ENCODE measurements at regions not wholly inside any gene's neighbourhood (a gene's known extent, or its start where the extent isn't known, plus 50 kb on each side); places are given as distances from the start of the nearest gene placed in this dataset. TPM values are rescaled to one million over a fixed set of nuclear protein-coding genes. Genes with fewer than 3 reads are reported as not detected.
"Not testable (repeated sequence)": the region's sequence is repeated elsewhere in the genome, so short reads cannot be mapped to it uniquely, and the experiment has no call there.

GRCh38 chr7:98774884-98775283, 94.9 kb downstream of the TMEM130 start:
- DNase-seq = no peak

DNA sequence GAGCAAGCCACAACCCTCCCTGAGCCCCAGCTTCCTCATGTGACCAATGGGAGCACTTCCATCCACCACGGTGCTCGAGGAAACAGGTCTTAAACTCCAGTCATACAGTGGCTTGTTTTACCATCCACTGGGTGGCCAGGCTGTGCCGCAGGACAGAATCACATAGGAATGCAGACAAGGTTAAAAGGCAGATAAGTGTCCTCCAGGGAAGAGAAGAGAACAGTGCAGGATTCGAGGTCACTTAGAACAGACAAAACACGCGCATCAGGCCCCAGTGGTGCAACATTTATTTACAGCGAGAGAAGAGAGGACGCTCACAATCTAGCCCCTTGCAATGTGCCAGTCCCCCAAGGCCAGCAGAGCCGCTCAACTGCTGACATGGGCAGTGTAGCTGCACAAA, 92.8 kb downstream of the TMEM130 start:
- DNase-seq = no peak

DNA sequence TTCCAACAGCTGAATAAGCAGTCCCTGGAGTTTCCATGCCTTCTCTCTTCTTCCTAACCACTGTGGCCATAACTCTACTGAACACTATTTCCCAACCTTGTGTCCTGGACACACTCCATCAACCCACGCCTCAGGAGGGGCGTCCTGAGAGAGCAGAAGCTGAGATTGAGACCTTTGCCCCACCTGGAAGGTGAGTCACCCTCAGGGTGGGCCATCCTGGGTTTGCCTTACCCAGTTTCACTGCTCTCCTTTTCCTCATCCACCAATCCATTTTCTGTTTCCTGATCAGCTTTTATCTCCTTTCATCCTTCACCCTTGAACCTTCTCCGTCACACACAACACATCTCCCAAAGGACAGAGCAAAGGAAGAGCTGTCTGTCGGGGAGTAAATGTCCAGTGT, 91.4 kb downstream of the TMEM130 start:
- DNase-seq = no peak

DNA sequence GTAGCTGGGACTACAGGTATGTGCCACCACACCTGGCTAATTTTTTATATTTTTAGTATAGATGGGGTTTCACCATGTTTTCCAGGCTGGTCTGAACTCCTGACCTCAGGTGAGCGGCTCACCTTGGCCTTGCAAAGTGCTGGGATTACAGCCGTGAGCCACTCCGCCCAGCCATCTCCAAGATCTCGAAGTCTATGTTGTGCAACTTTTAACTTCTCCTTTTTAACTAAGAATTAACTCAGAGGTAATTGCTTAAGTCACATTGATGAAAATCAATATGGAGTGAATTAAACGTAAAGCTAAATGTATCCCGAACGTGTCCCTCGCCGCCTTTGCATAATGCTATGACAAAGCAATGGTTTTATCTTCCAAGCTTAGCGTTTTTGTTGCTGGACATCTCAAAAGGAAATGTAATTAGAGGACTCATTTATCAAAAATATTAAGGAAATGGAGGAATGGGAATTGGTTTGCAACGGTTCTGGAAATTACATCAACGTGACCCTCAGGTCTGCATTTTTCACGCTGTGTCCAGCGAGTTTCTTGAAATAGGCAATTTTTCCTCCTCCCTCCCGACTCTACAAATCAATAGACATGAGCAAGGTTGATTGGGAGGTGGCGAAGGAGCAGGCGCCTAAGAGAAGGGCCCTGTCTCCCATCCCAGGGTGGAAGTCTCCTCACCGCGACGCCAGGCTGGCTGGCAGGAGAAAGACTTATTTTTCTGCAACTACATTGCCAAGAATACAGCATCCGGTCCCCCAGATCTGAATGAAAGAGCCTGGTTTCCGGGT, 89.8 kb downstream of the TMEM130 start:
- DNase-seq = no peak

DNA sequence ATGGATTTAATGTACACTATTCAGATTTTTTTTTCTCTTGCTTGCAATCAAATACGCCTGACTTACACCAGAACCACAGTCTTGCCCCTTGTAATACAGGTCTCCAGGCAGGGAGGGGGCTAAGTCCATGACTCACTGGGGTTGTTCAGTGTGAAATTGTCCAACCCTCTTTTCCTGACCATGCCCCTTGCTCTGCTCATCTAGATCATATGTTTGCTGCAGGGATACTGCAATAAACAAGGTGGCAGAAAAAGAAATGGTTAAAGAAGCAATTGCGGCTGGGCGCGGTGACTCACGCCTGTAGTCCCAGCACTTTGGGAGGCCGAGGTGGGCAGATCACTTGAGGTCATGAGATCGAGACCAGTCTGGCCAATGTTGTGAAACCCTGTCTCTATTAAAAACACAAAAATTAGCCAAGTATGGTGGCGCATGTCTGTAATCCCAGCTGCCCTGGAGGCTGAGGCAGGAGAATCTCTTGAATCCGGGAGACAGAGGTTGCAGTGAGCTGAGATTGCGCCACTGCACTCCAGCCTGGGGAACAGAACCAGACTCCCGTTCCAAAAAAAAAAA, 85.5 kb downstream of the TMEM130 start:
- DNase-seq = no peak

DNA sequence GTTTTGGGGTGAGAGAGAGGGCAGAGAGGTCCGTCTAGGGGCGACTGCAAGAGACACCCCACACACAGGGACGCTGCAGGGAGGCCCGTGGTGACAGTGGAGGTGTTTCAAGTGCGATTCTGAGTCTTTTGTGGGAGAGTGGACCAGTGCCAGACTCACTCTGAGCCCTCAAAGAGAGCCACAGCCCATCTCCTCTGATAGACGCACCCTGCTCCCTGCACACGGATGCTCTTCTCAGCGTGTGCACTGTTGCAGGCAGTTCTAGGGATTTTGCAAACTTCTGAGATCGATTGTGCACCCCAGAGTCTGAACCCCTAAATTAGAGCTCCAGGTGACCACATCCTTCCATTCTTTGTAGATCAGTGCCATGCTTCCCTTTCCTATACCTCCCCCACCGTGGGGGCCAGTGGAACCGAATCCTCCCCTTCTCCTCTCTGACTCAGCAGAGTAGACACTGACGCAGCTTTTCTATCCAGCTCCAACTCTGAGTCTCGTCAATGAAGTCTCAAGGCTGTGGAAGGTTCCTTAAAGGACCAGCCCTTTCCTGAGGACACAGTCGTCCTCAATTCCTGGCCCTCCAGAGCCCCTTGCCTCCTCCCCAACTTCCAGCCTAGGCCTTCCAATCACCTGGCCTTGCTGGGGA, 83.8 kb downstream of the TMEM130 start:
- DNase-seq = no peak

DNA sequence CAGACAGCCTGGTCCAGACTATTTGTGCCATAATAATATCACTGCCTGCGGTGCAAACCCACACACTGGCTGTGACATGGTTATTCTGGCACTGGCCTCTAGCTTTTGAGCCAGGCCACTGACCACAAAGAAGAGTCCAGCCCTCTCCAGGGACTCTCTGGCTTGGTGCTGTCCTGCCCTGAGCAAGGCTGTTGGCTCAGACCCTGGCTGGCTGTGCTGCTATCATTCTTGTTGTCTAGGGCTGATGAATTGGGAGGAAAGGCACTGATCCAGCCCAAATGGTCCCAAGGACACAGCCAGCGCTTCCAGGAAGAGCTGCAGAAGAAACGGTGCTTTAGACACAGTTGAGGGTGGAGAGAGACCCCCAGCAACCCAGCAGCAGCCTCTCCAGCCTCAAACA, 80.8 kb downstream of the TMEM130 start:
- DNase-seq = no peak

DNA sequence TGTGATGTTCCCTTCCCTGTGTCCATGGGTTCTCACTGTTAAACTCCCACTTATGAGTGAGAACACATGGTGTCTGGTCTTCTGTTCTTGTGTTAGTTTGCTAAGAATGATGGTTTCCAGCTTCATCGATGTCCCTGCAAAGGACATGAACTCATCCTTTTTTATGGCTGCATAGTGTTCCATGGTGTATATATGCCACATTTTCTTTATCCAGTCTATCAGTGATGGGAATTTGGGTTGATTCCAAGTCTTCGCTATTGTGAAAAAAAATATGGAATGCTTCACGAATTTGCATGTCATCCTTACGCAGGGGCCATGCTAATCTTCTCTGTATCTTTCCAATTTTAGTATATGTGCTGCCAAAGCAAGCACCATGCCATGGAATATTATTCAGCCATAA, 75.4 kb downstream of the TMEM130 start:
- DNase-seq = not testable (repeated sequence)

GRCh38 chr7:98795741-98796493, 73.9 kb downstream of the TMEM130 start:
- DNase-seq = no peak

Small RNAs in the stretch of these regions (small RNA-seq; reads per million reads assigned to genes)
- not detected for gene RNU6-393P (ENCODE audit: low replicate concordance)

Measured in tongue (tissue), 2 donors.